B cell (primary cell): ENCODE measurements at regions not wholly inside any gene's neighbourhood (a gene's known extent, or its start where the extent isn't known, plus 50 kb on each side); places are given as distances from the start of the nearest gene placed in this dataset.

Experiments used
- ATAC-seq: fragments of 200-7000 bp; cut with Tn5 transposase; one replicate; pipeline ENCODE4 v1.10.0; 2021; ENCODE audit warnings: low read depth, mild to moderate bottlenecking, moderate number of reproducible peaks, moderate library complexity
- CTCF ChIA-PET: fragments of 350-600 bp; sonication (Branson Sonifier 250); formaldehyde crosslinking; loops from one replicate; lab custom pipeline; 2021; ENCODE audit warnings: antibody characterized with exemption, inconsistent platforms; lab: Charles Lee
- POLR2A ChIA-PET: fragments of 350-600 bp; sonication (Branson Sonifier 250); formaldehyde crosslinking; loops from one replicate; lab custom pipeline; 2021; ENCODE audit warnings: antibody characterized with exemption; lab: Charles Lee
- DNase-seq: peaks from one replicate; pipeline ENCODE4 v3.0.0; 2013
- H2AFZ ChIP-seq: 2 replicates; pipeline ENCODE4 v1.6.1; 2012; ENCODE audit warnings: mild to moderate bottlenecking, low read depth, low read length; ENCODE audit not compliant: insufficient read depth, poor library complexity, severe bottlenecking
- H3K27ac ChIP-seq, 2 donors: 1 replicate in 1 of 2; 2 replicates in 1 of 2; pipeline ENCODE4 v1.5.1; 2012 to 2013; ENCODE audit warnings: low read length in 2 of 2, mild to moderate bottlenecking in 2 of 2, moderate library complexity in 1 of 2
- H3K27me3 ChIP-seq, 4 experiments: fragments of 200-600 bp in 1 of 4; sonication (generic) in 1 of 4; replicated peaks in 1 of 4; 1 replicate in 2 of 4; 2 replicates in 2 of 4; pipeline versions ENCODE4 v1.6.1 to v1.7.0; 2013 to 2016; ENCODE audit warnings: low read length in 3 of 4, mild to moderate bottlenecking in 2 of 4, mixed read lengths in 1 of 4, moderate library complexity in 1 of 4; ENCODE audit not compliant: insufficient read depth in 4 of 4, control insufficient read depth in 3 of 4; ENCODE audit errors: control extremely low read depth in 1 of 4
- H3K36me3 ChIP-seq, 2 experiments: replicated peaks in 1 of 2; 1 replicate in 1 of 2; 2 replicates in 1 of 2; pipeline versions ENCODE4 v1.6.1 to v1.7.1; 2013; ENCODE audit warnings: low read length in 1 of 2; ENCODE audit not compliant: insufficient read depth in 2 of 2, control insufficient read depth in 1 of 2; ENCODE audit errors: control extremely low read depth in 1 of 2, extremely low read depth in 1 of 2
- H3K4me1 ChIP-seq, 2 donors: fragments of 200-600 bp in 1 of 2; sonication (generic) in 1 of 2; 1 replicate in 1 of 2; 2 replicates in 1 of 2; pipeline versions ENCODE4 v1.5.1 to v1.6.1; 2013 to 2017; ENCODE audit warnings: low read length in 2 of 2; ENCODE audit not compliant: control insufficient read depth in 2 of 2, insufficient read depth in 2 of 2
- H3K4me2 ChIP-seq: replicated peaks from 2 replicates; pipeline ENCODE3; 2012; ENCODE audit warnings: mild to moderate bottlenecking, low read depth, low read length; ENCODE audit not compliant: poor library complexity, severe bottlenecking
- H3K4me3 ChIP-seq, 5 experiments: fragments of 200-600 bp in 1 of 5; sonication (generic) in 1 of 5; 1 replicate in 3 of 5; 2 replicates in 2 of 5; pipeline versions ENCODE4 v1.5.1 to v1.7.0; 2011 to 2016; ENCODE audit warnings: low read length in 4 of 5, mild to moderate bottlenecking in 4 of 5, low read depth in 2 of 5, control low read depth in 1 of 5, moderate library complexity in 1 of 5; ENCODE audit not compliant: insufficient read depth in 1 of 5; ENCODE audit errors: control extremely low read depth in 1 of 5, extremely low read depth in 1 of 5
- H3K79me2 ChIP-seq: fragments of 200-600 bp; sonication (generic); one replicate; pipeline ENCODE4 v1.6.0; 2016; ENCODE audit warnings: low read length; ENCODE audit not compliant: control insufficient read depth, insufficient read depth
- H3K9ac ChIP-seq: fragments of 200-600 bp; sonication (generic); 2 replicates; pipeline ENCODE4 v1.6.1; 2017; ENCODE audit warnings: mild to moderate bottlenecking, low read length, moderate library complexity
- H3K9me3 ChIP-seq, 3 donors: one replicate each; pipeline versions ENCODE4 v1.6.1 to v1.7.1; 2013; ENCODE audit warnings: low read length in 2 of 3; ENCODE audit not compliant: control insufficient read depth in 2 of 3, insufficient read depth in 1 of 3; ENCODE audit errors: control extremely low read depth in 1 of 3
- H4K20me1 ChIP-seq: 2 replicates; pipeline ENCODE4 v1.6.0; 2012; ENCODE audit warnings: mild to moderate bottlenecking, low read length; ENCODE audit not compliant: insufficient read depth, control insufficient read depth, poor library complexity, severe bottlenecking
- H3K27ac Mint-ChIP-seq: one replicate; pipeline ENCODE4 v1.8.0; 2021; ENCODE audit warnings: mixed read lengths
- H3K27me3 Mint-ChIP-seq: one replicate; pipeline ENCODE4 v1.8.0; 2021; ENCODE audit warnings: mixed read lengths
- H3K4me1 Mint-ChIP-seq: one replicate; pipeline ENCODE4 v1.8.0; 2021; ENCODE audit warnings: mixed read lengths
- H3K4me3 Mint-ChIP-seq: one replicate; pipeline ENCODE4 v1.8.0; 2021; ENCODE audit warnings: mixed read lengths
- H3K9me3 Mint-ChIP-seq: one replicate; pipeline ENCODE4 v1.8.0; 2022; ENCODE audit warnings: mixed read lengths; ENCODE audit not compliant: insufficient read depth
- EZH2 ChIP-seq: IDR thresholded peaks from 2 replicates; pipeline ENCODE4 v1.6.1; 2012; ENCODE audit warnings: borderline replicate concordance, low read depth, mild to moderate bottlenecking, moderate library complexity, low read length; ENCODE audit not compliant: insufficient read depth, poor library complexity, severe bottlenecking
- WGBS: methylation state at CpG from one replicate; pipeline ENCODE4 v1.1.5; 2013; ENCODE audit warnings: missing lambda C conversion rate; ENCODE audit not compliant: insufficient coverage; 5-methylcytosine and 5-hydroxymethylcytosine counted together
- intact Hi-C: fragments of 100-400 bp; cut with micrococcal nuclease; formaldehyde crosslinking; loops from one replicate; pipeline ENCODE4 v1.10.0; 2022
- TF ChIP-seq, protein P1 (sequence below): fragments of 200-600 bp; IDR thresholded peaks from one replicate; pipeline ENCODE4 v1.8.0; 2022; ENCODE audit warnings: antibody characterized with exemption, mild to moderate bottlenecking

DNA sequence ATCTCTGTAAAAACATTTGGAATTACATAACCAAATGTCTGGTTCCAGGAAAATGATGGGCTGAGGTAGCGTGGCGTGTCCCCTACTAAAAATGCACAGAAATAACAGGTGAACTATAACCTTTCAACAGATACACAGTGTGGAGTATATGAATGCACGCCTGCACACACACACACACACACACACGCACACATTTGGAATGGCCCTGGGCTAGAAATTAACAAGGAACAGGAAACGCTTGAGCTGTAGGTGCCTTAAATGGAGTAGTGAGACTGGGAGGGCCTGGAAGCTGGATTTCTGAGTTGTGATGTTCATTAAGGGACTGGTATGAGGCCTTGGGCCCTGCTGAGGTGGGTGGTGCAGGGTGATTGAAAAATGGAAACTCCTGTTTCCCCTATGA is 246.5 kb upstream of the C1orf174 start:
- H3K9ac ChIP-seq, result no peak overlapping the region
- H3K4me1 Mint-ChIP-seq, result no peaks in the 10 kb centered on the region
- H3K9me3 ChIP-seq, result peaks cover 0 to 8% (median 0%) of the 10 kb centered on the region in 3 donors
- H3K4me1 ChIP-seq, result no peaks in the 10 kb centered on the region
- no peaks in the 10 kb centered on the region for H4K20me1 ChIP-seq
- POLR2A ChIA-PET, result no interaction called here
- CTCF ChIA-PET, result no interaction called here
- H3K27me3 ChIP-seq, result no peaks in the 10 kb centered on the region
- ATAC-seq (no peak), DNase-seq (no peak)
- WGBS, result 100% methylated on average over 1 of the region's 5 CpGs
- no peak overlapping the region for H3K4me3 Mint-ChIP-seq
- no peak overlapping the region for H2AFZ ChIP-seq
- no peaks in the 10 kb centered on the region for H3K36me3 ChIP-seq
- no peak overlapping the region for H3K4me2 ChIP-seq
- no peak overlapping the region for H3K27ac ChIP-seq
- intact Hi-C loops, result no loop called here
- H3K27ac Mint-ChIP-seq, result no peak overlapping the region
- H3K4me3 ChIP-seq, result no peak overlapping the region
- no peak for TF ChIP-seq EZH2
- TF ChIP-seq, protein P1, sequence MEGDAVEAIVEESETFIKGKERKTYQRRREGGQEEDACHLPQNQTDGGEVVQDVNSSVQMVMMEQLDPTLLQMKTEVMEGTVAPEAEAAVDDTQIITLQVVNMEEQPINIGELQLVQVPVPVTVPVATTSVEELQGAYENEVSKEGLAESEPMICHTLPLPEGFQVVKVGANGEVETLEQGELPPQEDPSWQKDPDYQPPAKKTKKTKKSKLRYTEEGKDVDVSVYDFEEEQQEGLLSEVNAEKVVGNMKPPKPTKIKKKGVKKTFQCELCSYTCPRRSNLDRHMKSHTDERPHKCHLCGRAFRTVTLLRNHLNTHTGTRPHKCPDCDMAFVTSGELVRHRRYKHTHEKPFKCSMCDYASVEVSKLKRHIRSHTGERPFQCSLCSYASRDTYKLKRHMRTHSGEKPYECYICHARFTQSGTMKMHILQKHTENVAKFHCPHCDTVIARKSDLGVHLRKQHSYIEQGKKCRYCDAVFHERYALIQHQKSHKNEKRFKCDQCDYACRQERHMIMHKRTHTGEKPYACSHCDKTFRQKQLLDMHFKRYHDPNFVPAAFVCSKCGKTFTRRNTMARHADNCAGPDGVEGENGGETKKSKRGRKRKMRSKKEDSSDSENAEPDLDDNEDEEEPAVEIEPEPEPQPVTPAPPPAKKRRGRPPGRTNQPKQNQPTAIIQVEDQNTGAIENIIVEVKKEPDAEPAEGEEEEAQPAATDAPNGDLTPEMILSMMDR, result no peak
- no peaks in the 10 kb centered on the region for H3K79me2 ChIP-seq
- peaks cover 13% of the 10 kb centered on the region for H3K27me3 Mint-ChIP-seq
- no peaks in the 10 kb centered on the region for H3K9me3 Mint-ChIP-seq

DNA sequence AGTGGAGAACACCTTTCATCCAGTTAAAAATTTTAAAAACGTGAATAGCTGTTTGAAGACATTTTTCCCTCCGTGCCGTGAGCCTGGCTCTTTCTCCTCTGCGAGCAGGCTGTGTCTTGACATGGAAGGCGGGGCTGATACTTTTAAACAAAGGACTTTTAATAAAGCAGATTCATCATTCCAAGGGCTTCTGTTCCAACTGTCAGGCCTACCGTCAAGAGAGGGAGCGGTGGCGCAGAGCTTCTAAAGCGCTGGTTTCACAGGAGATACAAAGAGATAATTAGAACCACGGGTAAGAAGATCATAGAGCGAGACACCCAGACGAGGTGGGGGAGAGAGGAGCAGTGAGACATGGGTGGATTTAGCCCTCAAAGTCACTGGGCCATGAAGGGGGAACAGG is 247.4 kb upstream of the C1orf174 start:
- Mint-ChIP-seq H3K27ac (no peak overlapping the region), H3K4me3 (no peak overlapping the region), H3K27me3 (peaks cover 10% of the 10 kb centered on the region), H3K9me3 (no peaks in the 10 kb centered on the region), H3K4me1 (no peaks in the 10 kb centered on the region)
- TF ChIP-seq, protein P1, result no peak
- no peak for TF ChIP-seq EZH2
- CTCF ChIA-PET, result no interaction called here
- intact Hi-C loops, result no loop called here
- H3K27ac ChIP-seq, result no peak overlapping the region
- H3K4me1 ChIP-seq, result no peaks in the 10 kb centered on the region
- H3K4me3 ChIP-seq, result no peak overlapping the region
- no peaks in the 10 kb centered on the region for H4K20me1 ChIP-seq
- H3K27me3 ChIP-seq, result no peaks in the 10 kb centered on the region
- H2AFZ ChIP-seq, result no peak overlapping the region
- peaks cover 0 to 5% (median 0%) of the 10 kb centered on the region in 3 donors for H3K9me3 ChIP-seq
- no peaks in the 10 kb centered on the region for H3K79me2 ChIP-seq
- H3K36me3 ChIP-seq, result no peaks in the 10 kb centered on the region
- no peak overlapping the region for H3K4me2 ChIP-seq
- POLR2A ChIA-PET, result no interaction called here
- DNase-seq (no peak), ATAC-seq (no peak)
- no peak overlapping the region for H3K9ac ChIP-seq
- WGBS, result 88% methylated on average over 7 of the region's 12 CpGs
